ENCODE measurements at regions not wholly inside any gene's neighbourhood (a gene's known extent, or its start where the extent isn't known, plus 50 kb on each side); places are given as distances from the start of the nearest gene placed in this dataset.

- no peak for TF ChIP-seq ARID4B (CRISPR knock-in tag; IDR thresholded peaks at IDR 0.05; ENCODE audit: borderline replicate concordance)
- TF ChIP-seq HMGA2 (CRISPR knock-in tag; IDR thresholded peaks at IDR 0.05) = no peak
- TF ChIP-seq CBFB (CRISPR knock-in tag; IDR thresholded peaks at IDR 0.05; ENCODE audit: low read depth) = no peak
- TF ChIP-seq ZBTB21 (CRISPR knock-in tag; IDR thresholded peaks at IDR 0.05; ENCODE audit: borderline replicate concordance) = no peak
- TF ChIP-seq ETV6 (CRISPR knock-in tag; IDR thresholded peaks at IDR 0.05) = no peak
- no peak for TF ChIP-seq ERG (CRISPR knock-in tag; IDR thresholded peaks at IDR 0.05)
- TF ChIP-seq ZNF219 (CRISPR knock-in tag; IDR thresholded peaks at IDR 0.05; ENCODE audit: borderline replicate concordance) = no peak
Observed at GRCh38 chr20:39825950-39826349, 863.1 kb downstream of the MAFB start (continued).

GRCh38 chr20:39825524-39825923 is 863.4 kb downstream of the DHX35 start:
- ChIA-PET CTCF (interaction anchor here (1.4 kb wide), 1 partner anchor 48 kb away, joined by 3 read pairs; no protein-coding TSS in a partner anchor), POLR2A (no interaction called here)
- no peaks in the 10 kb centered on the region for H3K27me3 Mint-ChIP-seq (ENCODE audit: low read depth)
- no peak overlapping the region for H3K4me3 Mint-ChIP-seq
- H3K36me3 Mint-ChIP-seq = no peaks in the 10 kb centered on the region
- H3K9me3 Mint-ChIP-seq = no peaks in the 10 kb centered on the region
- TF ChIP-seq, protein P1, sequence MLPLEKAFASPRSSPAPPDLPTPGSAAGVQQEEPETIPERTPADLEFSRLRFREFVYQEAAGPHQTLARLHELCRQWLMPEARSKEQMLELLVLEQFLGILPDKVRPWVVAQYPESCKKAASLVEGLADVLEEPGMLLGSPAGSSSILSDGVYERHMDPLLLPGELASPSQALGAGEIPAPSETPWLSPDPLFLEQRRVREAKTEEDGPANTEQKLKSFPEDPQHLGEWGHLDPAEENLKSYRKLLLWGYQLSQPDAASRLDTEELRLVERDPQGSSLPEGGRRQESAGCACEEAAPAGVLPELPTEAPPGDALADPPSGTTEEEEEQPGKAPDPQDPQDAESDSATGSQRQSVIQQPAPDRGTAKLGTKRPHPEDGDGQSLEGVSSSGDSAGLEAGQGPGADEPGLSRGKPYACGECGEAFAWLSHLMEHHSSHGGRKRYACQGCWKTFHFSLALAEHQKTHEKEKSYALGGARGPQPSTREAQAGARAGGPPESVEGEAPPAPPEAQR (CRISPR knock-in tag; IDR thresholded peaks at IDR 0.05) = no peak
- TF ChIP-seq ZNF263 (CRISPR knock-in tag; IDR thresholded peaks at IDR 0.05; ENCODE audit: low read depth) (no peak), HMGXB4 (CRISPR knock-in tag; IDR thresholded peaks at IDR 0.05) (no peak), ZNF317 (CRISPR knock-in tag; IDR thresholded peaks at IDR 0.05; ENCODE audit: borderline replicate concordance, low read depth) (no peak), ATF1 (CRISPR knock-in tag; IDR thresholded peaks at IDR 0.05) (no peak), ZNF396 (CRISPR knock-in tag; IDR thresholded peaks at IDR 0.05; ENCODE audit: borderline replicate concordance) (no peak), ERG (CRISPR knock-in tag; IDR thresholded peaks at IDR 0.05) (no peak), TCF7 (CRISPR knock-in tag; IDR thresholded peaks at IDR 0.05; ENCODE audit: low read depth) (no peak), CDX4 (CRISPR knock-in tag; IDR thresholded peaks at IDR 0.05; ENCODE audit: borderline replicate concordance) (no peak), RELA (CRISPR knock-in tag; IDR thresholded peaks at IDR 0.05; ENCODE audit: borderline replicate concordance) (no peak), SOX15 (CRISPR knock-in tag; IDR thresholded peaks at IDR 0.05) (no peak), NR3C1 (CRISPR knock-in tag; conservative IDR thresholded peaks at IDR 0.05; ENCODE audit: low read depth) (no peak), GTF2I (CRISPR knock-in tag; conservative IDR thresholded peaks at IDR 0.05) (no peak)
- TF ChIP-seq, protein P2, sequence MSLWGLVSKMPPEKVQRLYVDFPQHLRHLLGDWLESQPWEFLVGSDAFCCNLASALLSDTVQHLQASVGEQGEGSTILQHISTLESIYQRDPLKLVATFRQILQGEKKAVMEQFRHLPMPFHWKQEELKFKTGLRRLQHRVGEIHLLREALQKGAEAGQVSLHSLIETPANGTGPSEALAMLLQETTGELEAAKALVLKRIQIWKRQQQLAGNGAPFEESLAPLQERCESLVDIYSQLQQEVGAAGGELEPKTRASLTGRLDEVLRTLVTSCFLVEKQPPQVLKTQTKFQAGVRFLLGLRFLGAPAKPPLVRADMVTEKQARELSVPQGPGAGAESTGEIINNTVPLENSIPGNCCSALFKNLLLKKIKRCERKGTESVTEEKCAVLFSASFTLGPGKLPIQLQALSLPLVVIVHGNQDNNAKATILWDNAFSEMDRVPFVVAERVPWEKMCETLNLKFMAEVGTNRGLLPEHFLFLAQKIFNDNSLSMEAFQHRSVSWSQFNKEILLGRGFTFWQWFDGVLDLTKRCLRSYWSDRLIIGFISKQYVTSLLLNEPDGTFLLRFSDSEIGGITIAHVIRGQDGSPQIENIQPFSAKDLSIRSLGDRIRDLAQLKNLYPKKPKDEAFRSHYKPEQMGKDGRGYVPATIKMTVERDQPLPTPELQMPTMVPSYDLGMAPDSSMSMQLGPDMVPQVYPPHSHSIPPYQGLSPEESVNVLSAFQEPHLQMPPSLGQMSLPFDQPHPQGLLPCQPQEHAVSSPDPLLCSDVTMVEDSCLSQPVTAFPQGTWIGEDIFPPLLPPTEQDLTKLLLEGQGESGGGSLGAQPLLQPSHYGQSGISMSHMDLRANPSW (CRISPR knock-in tag; conservative IDR thresholded peaks at IDR 0.05; ENCODE audit: low read depth) = no peak
- ATAC-seq (no peak), DNase-seq (ENCODE audit: low spot score) (no peak)
- peaks cover 18% of the 10 kb centered on the region for H3K4me1 Mint-ChIP-seq
- no peak overlapping the region for H3K27ac Mint-ChIP-seq

Measured in WTC11 (cell line).